ENCODE measurements at regions not wholly inside any gene's neighbourhood (a gene's known extent, or its start where the extent isn't known, plus 50 kb on each side); places are given as distances from the start of the nearest gene placed in this dataset.

- DNase-seq (ENCODE audit: low read depth): no peak
These were observed 234.1 kb upstream of the PMEPA1 start for GRCh38 chr20:57943950-57944349.

GRCh38 chr20:57943291-57943690, 233.5 kb upstream of the PMEPA1 start:
- DNase-seq (ENCODE audit: low read depth): no peak

GRCh38 chr20:57941604-57942381, 232.0 kb upstream of the PMEPA1 start:
- DNase-seq (ENCODE audit: low read depth): no peak

GRCh38 chr20:57940868-57941522, 231.2 kb upstream of the PMEPA1 start:
- DNase-seq (ENCODE audit: low read depth): no peak

GRCh38 chr20:57940376-57940775, 230.6 kb upstream of the PMEPA1 start:
- no peak for DNase-seq (ENCODE audit: low read depth)

- no peak for DNase-seq (ENCODE audit: low read depth)
These were observed 229.7 kb upstream of the PMEPA1 start for GRCh38 chr20:57939499-57939898.

- DNase-seq (ENCODE audit: low read depth): no peak
These were observed 228.6 kb upstream of the PMEPA1 start for GRCh38 chr20:57938158-57939108.

GRCh38 chr20:57936636-57937385, 227.0 kb upstream of the PMEPA1 start:
- no peak for DNase-seq (ENCODE audit: low read depth)

- no peak for DNase-seq (ENCODE audit: low read depth)
These were observed 225.1 kb upstream of the PMEPA1 start for GRCh38 chr20:57934913-57935312.

- DNase-seq (ENCODE audit: low read depth): no peak
These were observed 224.4 kb upstream of the PMEPA1 start for GRCh38 chr20:57934007-57934805.

- no peak for DNase-seq (ENCODE audit: low read depth)
These were observed 222.5 kb upstream of the PMEPA1 start for GRCh38 chr20:57932227-57932864.

GRCh38 chr20:57930351-57930750, 220.5 kb upstream of the PMEPA1 start:
- DNase-seq (ENCODE audit: low read depth): no peak

- DNase-seq (ENCODE audit: low read depth): no peak
These were observed 218.6 kb upstream of the PMEPA1 start for GRCh38 chr20:57928181-57928967.

GRCh38 chr20:57927376-57927775, 217.6 kb upstream of the PMEPA1 start:
- no peak for DNase-seq (ENCODE audit: low read depth)

- no peak for DNase-seq (ENCODE audit: low read depth)
These were observed 212.9 kb upstream of the PMEPA1 start for GRCh38 chr20:57922706-57923105.

- no peak for DNase-seq (ENCODE audit: low read depth)
These were observed 212.3 kb upstream of the PMEPA1 start for GRCh38 chr20:57922083-57922482.

GRCh38 chr20:57921676-57922075, 211.9 kb upstream of the PMEPA1 start:
- DNase-seq (ENCODE audit: low read depth): no peak

- no peak for DNase-seq (ENCODE audit: low read depth)
These were observed 211.2 kb upstream of the PMEPA1 start for GRCh38 chr20:57920971-57921370.

GRCh38 chr20:57919049-57919448, 209.2 kb upstream of the PMEPA1 start:
- DNase-seq (ENCODE audit: low read depth): no peak

- DNase-seq (ENCODE audit: low read depth): no peak
These were observed 208.7 kb upstream of the PMEPA1 start for GRCh38 chr20:57918551-57918950.

All from CMK (cell line).